A549 (cell line): ENCODE measurements at regions not wholly inside any gene's neighbourhood (a gene's known extent, or its start where the extent isn't known, plus 50 kb on each side); places are given as distances from the start of the nearest gene placed in this dataset.

Experiments used
- ATAC-seq, 2 experiments: fragments of 200-7000 bp in 1 of 2; fragments of >200 bp in 1 of 2; cut with Nextera tagmentation in 1 of 2; cut with Tn5 transposase in 1 of 2; 3 replicates each; pipeline versions ENCODE4 v1.8.0 to v1.9.1; 2018 to 2020; ENCODE audit warnings: mild to moderate bottlenecking in 1 of 2, moderate library complexity in 1 of 2
- CTCF ChIA-PET: fragments of 300-600 bp; sonication (Branson Sonifier 250); formaldehyde crosslinking; extraction: SDS; loops from one replicate; lab custom pipeline; 2021; ENCODE audit warnings: antibody characterized with exemption, inconsistent platforms; lab: Yijun Ruan, JAX
- POLR2A ChIA-PET: fragments of 350-600 bp; formaldehyde crosslinking; extraction: SDS; loops from one replicate; lab custom pipeline; 2021; ENCODE audit warnings: antibody characterized with exemption, inconsistent platforms; lab: Yijun Ruan, JAX
- DNase-seq, 2 experiments: peaks; one replicate each; pipeline versions ENCODE4 v3.0.0 to v3.0.0-alpha.2; 2011 to 2016; ENCODE audit warnings: low read depth in 1 of 2, low spot score in 1 of 2
- FAIRE-seq: peaks from 2 replicates; lab custom pipeline; 2011; peaks lifted over from hg19 to GRCh38; lab: Jason Lieb, UNC
- H3K27ac ChIP-seq, 2 experiments: fragments of >200 bp; sonication (Bioruptor Twin); formaldehyde crosslinking; 3 replicates each; pipeline ENCODE4 v1.5.1; 2016 to 2017
- H3K4me1 ChIP-seq: fragments of >200 bp; sonication (Bioruptor Twin); formaldehyde crosslinking; 3 replicates; pipeline ENCODE4 v1.6.1; 2016
- H3K4me2 ChIP-seq: fragments of >200 bp; sonication (Bioruptor Twin); formaldehyde crosslinking; 3 replicates; pipeline ENCODE4 v1.6.1; 2016
- H3K4me3 ChIP-seq: fragments of >200 bp; sonication (Bioruptor Twin); formaldehyde crosslinking; 3 replicates; pipeline ENCODE4 v1.5.1; 2016
- H3K9me3 ChIP-seq: fragments of >200 bp; sonication (Bioruptor Twin); formaldehyde crosslinking; 3 replicates; pipeline ENCODE4 v1.6.1; 2016
- ATOH8 ChIP-seq: fragments of 250-450 bp; sonication (Bioruptor Pico); IDR thresholded peaks from 2 replicates; pipeline ENCODE4 v1.5.0; 2020; ENCODE audit warnings: low read depth, mild to moderate bottlenecking, moderate library complexity
- CBX8 ChIP-seq: fragments of 200-600 bp; sonication (generic); IDR thresholded peaks from 2 replicates; pipeline ENCODE4 v1.6.1; 2016
- CHD2 ChIP-seq: fragments of 150-350 bp; IDR thresholded peaks from 2 replicates; pipeline ENCODE4 v1.6.1; 2014; ENCODE audit warnings: low read length; ENCODE audit not compliant: partially characterized antibody
- EHF ChIP-seq: fragments of 250-450 bp; sonication (Bioruptor Pico); IDR thresholded peaks from 2 replicates; pipeline ENCODE4 v1.5.0; 2020; ENCODE audit warnings: mild to moderate bottlenecking
- EP300 ChIP-seq, 2 experiments: fragments of >200 bp; sonication (Bioruptor Twin); formaldehyde crosslinking; IDR thresholded peaks; 2 replicates in 1 of 2; 3 replicates in 1 of 2; pipeline ENCODE4 v1.6.1; 2016 to 2017
- FOSB ChIP-seq: fragments of 250-450 bp; sonication (Bioruptor Pico); IDR thresholded peaks from 2 replicates; pipeline ENCODE4 v1.5.0; 2020; ENCODE audit warnings: mild to moderate bottlenecking, moderate library complexity
- HDAC2 ChIP-seq: fragments of 200-600 bp; sonication (generic); IDR thresholded peaks from 2 replicates; pipeline ENCODE4 v1.6.1; 2016
- JUN ChIP-seq, 2 experiments: fragments of >200 bp; sonication (Bioruptor Twin); formaldehyde crosslinking; IDR thresholded peaks; 2 replicates in 1 of 2; 3 replicates in 1 of 2; pipeline ENCODE4 v1.6.1; 2016 to 2017
- KDM1A ChIP-seq: fragments of 200-600 bp; sonication (generic); IDR thresholded peaks from 2 replicates; pipeline ENCODE4 v1.6.1; 2016; ENCODE audit warnings: low read depth, mild to moderate bottlenecking
- KDM5A ChIP-seq: fragments of 200-600 bp; sonication (generic); IDR thresholded peaks from 2 replicates; pipeline ENCODE4 v1.6.1; 2016; ENCODE audit warnings: antibody characterized with exemption, mild to moderate bottlenecking
- MAZ ChIP-seq: fragments of 150-350 bp; IDR thresholded peaks from 2 replicates; pipeline ENCODE4 v1.6.1; 2014; ENCODE audit warnings: antibody characterized with exemption, low read depth, low read length, borderline replicate concordance
- NPAS2 ChIP-seq: fragments of 250-450 bp; sonication (Bioruptor Pico); IDR thresholded peaks from 2 replicates; pipeline ENCODE4 v1.8.0; 2022; ENCODE audit warnings: mild to moderate bottlenecking, moderate library complexity, borderline replicate concordance
- POLR2A ChIP-seq: IDR thresholded peaks from 2 replicates; pipeline ENCODE4 v1.6.1; 2012; ENCODE audit warnings: mild to moderate bottlenecking, low read length
- POLR2AphosphoS2 ChIP-seq: conservative IDR thresholded peaks from 2 replicates; pipeline ENCODE4 v1.6.1; 2012; ENCODE audit warnings: low read length, improper control_type of control experiment, inconsistent platforms
- RAD21 ChIP-seq, 2 experiments: fragments of >200 bp in 1 of 2; sonication (Bioruptor Twin) in 1 of 2; formaldehyde crosslinking in 1 of 2; IDR thresholded peaks in 1 of 2; conservative IDR thresholded peaks in 1 of 2; 2 replicates in 1 of 2; 3 replicates in 1 of 2; pipeline ENCODE4 v1.6.1; 2012 to 2018; ENCODE audit warnings: inconsistent platforms in 1 of 2
- RFX5 ChIP-seq: fragments of 450-650 bp; IDR thresholded peaks from 2 replicates; pipeline ENCODE4 v1.7.1; 2014; ENCODE audit warnings: antibody characterized with exemption, mild to moderate bottlenecking, moderate library complexity
- RNF2 ChIP-seq: fragments of 200-600 bp; sonication (generic); IDR thresholded peaks from 2 replicates; pipeline ENCODE4 v1.6.1; 2016; ENCODE audit warnings: low read depth, mild to moderate bottlenecking, antibody characterized with exemption, moderate library complexity, borderline replicate concordance
- WGBS: methylation state at CpG from one replicate; pipeline ENCODE4 v1.1.6; 2017; ENCODE audit errors: missing lambda C conversion rate; 5-methylcytosine and 5-hydroxymethylcytosine counted together
- TF ChIP-seq, protein P1 (sequence below): fragments of >200 bp; sonication (Bioruptor Twin); formaldehyde crosslinking; IDR thresholded peaks from 3 replicates; pipeline ENCODE4 v1.5.1; 2016
- TF ChIP-seq, protein P2 (sequence below): fragments of 250-450 bp; sonication (Bioruptor Pico); IDR thresholded peaks from 2 replicates; pipeline ENCODE4 v1.5.0; 2021; ENCODE audit warnings: mild to moderate bottlenecking, moderate library complexity, borderline replicate concordance
- TF ChIP-seq, protein P3 (sequence below): IDR thresholded peaks from 2 replicates; pipeline ENCODE4 v1.6.1; 2012
- TF ChIP-seq, protein P4 (sequence below): fragments of 450-650 bp; IDR thresholded peaks from 2 replicates; pipeline ENCODE4 v1.6.1; 2014; ENCODE audit warnings: antibody characterized with exemption

- TF ChIP-seq NPAS2 (CRISPR knock-in tag) (no peak), KDM1A (no peak), KDM5A (no peak), RAD21 (conservative IDR thresholded peaks at IDR 0.05 in 1 of 2, IDR thresholded peaks at IDR 0.05 in 1 of 2) (peak; percentile 42 to 45; a peak in 3 of 5 replicates), CHD2 (no peak), CBX8 (no peak)
- TF ChIP-seq, protein P1, sequence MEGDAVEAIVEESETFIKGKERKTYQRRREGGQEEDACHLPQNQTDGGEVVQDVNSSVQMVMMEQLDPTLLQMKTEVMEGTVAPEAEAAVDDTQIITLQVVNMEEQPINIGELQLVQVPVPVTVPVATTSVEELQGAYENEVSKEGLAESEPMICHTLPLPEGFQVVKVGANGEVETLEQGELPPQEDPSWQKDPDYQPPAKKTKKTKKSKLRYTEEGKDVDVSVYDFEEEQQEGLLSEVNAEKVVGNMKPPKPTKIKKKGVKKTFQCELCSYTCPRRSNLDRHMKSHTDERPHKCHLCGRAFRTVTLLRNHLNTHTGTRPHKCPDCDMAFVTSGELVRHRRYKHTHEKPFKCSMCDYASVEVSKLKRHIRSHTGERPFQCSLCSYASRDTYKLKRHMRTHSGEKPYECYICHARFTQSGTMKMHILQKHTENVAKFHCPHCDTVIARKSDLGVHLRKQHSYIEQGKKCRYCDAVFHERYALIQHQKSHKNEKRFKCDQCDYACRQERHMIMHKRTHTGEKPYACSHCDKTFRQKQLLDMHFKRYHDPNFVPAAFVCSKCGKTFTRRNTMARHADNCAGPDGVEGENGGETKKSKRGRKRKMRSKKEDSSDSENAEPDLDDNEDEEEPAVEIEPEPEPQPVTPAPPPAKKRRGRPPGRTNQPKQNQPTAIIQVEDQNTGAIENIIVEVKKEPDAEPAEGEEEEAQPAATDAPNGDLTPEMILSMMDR, result 0 out of 3 replicates have a peak, but pooled peaks have one; percentile 20
Observed at GRCh38 chr5:53425687-53426511, 54.5 kb upstream of the FST start (continued).

DNA sequence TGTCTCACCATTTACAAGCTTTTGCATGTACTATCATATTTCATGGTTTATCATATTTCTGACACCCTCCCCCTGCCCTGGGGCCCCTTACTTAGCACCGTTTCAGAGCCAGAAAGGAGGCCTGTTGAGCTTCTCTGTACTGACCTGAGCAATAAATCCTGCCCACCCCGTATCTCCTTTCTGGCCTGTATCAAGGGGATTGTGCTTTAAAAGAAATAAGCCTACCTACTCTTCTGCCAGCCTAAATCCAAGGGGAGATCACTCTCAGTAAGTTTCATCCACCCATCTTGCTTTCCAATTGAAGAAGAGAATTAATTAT, 54.0 kb upstream of the FST start:
- Histone ChIP-seq H3K4me1 (peaks cover 9% of the 10 kb centered on the region), H3K4me2 (no peak overlapping the region), H3K4me3 (no peak overlapping the region), H3K9me3 (no peaks in the 10 kb centered on the region), H3K27ac (0 out of 6 replicates have a peak overlapping the region, but pooled peaks of 1 of the 2 experiments have one; percentile 25)
- WGBS, result 79% methylated on average over 2 of the region's 2 CpGs
- DNase-seq (no peak), FAIRE-seq (no peak), ATAC-seq (no peak)
- POLR2A ChIA-PET, result no interaction called here
- TF ChIP-seq, protein P2, sequence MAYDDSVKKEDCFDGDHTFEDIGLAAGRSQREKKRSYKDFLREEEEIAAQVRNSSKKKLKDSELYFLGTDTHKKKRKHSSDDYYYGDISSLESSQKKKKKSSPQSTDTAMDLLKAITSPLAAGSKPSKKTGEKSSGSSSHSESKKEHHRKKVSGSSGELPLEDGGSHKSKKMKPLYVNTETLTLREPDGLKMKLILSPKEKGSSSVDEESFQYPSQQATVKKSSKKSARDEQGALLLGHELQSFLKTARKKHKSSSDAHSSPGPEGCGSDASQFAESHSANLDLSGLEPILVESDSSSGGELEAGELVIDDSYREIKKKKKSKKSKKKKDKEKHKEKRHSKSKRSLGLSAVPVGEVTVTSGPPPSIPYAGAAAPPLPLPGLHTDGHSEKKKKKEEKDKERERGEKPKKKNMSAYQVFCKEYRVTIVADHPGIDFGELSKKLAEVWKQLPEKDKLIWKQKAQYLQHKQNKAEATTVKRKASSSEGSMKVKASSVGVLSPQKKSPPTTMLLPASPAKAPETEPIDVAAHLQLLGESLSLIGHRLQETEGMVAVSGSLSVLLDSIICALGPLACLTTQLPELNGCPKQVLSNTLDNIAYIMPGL (CRISPR knock-in tag), result no peak
- TF ChIP-seq JUN (IDR thresholded peaks at IDR 0.05), result no peak
- TF ChIP-seq EP300 (IDR thresholded peaks at IDR 0.05), result no peak
- no peak for TF ChIP-seq EHF (CRISPR knock-in tag)
- no peak for TF ChIP-seq POLR2A
- no peak for TF ChIP-seq POLR2AphosphoS2
- TF ChIP-seq, protein P3, sequence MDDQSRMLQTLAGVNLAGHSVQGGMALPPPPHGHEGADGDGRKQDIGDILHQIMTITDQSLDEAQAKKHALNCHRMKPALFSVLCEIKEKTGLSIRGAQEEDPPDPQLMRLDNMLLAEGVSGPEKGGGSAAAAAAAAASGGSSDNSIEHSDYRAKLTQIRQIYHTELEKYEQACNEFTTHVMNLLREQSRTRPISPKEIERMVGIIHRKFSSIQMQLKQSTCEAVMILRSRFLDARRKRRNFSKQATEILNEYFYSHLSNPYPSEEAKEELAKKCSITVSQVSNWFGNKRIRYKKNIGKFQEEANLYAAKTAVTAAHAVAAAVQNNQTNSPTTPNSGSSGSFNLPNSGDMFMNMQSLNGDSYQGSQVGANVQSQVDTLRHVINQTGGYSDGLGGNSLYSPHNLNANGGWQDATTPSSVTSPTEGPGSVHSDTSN, result no peak
- TF ChIP-seq, protein P4, sequence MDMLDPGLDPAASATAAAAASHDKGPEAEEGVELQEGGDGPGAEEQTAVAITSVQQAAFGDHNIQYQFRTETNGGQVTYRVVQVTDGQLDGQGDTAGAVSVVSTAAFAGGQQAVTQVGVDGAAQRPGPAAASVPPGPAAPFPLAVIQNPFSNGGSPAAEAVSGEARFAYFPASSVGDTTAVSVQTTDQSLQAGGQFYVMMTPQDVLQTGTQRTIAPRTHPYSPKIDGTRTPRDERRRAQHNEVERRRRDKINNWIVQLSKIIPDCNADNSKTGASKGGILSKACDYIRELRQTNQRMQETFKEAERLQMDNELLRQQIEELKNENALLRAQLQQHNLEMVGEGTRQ, result no peak
- TF ChIP-seq RFX5, result no peak
- TF ChIP-seq MAZ, result no peak
- no peak for TF ChIP-seq ATOH8
- TF ChIP-seq RNF2, result no peak
- TF ChIP-seq HDAC2, result no peak
- no peak for TF ChIP-seq CBX8
- TF ChIP-seq FOSB (CRISPR knock-in tag), result no peak
- CTCF ChIA-PET, result interaction anchor here (0.5 to 1.4 kb wide), 6 partner anchors 10 to 808 kb away, joined by 3 to 5 read pairs (median 4); no protein-coding TSS in a partner anchor
